Bone marrow (tissue), 2 donors: ENCODE measurements at regions not wholly inside any gene's neighbourhood (a gene's known extent, or its start where the extent isn't known, plus 50 kb on each side); places are given as distances from the start of the nearest gene placed in this dataset.
"Not testable (repeated sequence)": the region's sequence is repeated elsewhere in the genome, so short reads cannot be mapped to it uniquely, and the experiment has no call there.

Source experiments
- DNase-seq, 2 donors: peaks; one replicate each; lab custom pipeline; 2025; lab: John Stamatoyannopoulos, UW

DNA sequence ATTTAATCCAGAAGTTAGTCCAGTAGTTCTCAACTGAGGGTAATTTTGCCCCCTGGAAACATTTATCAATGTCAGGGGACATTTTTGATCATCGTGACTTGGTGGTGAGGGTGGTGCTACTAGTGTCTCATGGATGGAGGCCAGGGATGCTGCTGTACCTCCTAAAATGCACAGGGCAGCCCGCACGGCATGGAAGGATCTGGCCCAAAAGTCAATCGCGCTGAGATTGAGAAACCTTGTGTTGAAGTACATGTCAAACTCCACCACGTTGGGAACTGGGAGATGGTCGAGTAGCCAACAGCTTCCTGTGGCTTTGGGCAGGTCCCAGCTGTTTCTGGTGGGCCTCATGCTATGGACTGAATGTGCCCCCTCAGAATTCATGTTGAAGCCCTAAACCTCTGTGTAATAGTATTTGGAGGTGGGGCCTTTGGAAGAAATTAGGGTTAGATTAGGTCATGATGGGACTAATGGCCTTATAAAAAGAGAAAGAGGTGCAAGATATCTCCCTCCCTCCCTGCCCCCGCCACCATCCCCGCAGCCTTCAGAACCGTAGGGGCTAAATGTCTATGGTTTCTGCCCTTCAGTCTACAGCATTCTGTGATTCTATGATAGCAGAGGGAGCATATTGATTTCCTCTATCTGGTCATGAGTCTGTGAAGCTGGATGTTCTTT, 259.7 kb downstream of the MYCN start:
- DNase-seq = no peak

DNA sequence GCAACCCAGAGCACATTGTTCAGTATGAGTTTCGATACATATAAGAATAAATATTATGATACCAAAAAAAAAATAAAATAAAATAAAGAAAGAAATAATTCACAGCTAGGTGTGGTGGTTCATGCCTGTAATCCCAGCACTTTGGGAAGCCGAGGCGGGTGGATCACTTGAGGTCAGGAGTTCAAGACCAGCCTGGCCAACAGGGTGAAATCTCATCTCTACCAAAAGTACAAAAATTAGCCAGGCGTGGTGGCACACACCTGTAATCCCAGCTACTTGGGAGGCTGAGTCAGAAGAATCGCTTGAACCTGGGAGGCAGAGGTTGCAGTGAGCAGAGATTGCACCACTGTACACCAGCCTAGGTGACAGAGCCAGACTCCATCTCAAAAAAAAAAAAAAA, 258.9 kb downstream of the MYCN start:
- not testable (repeated sequence) for DNase-seq

DNA sequence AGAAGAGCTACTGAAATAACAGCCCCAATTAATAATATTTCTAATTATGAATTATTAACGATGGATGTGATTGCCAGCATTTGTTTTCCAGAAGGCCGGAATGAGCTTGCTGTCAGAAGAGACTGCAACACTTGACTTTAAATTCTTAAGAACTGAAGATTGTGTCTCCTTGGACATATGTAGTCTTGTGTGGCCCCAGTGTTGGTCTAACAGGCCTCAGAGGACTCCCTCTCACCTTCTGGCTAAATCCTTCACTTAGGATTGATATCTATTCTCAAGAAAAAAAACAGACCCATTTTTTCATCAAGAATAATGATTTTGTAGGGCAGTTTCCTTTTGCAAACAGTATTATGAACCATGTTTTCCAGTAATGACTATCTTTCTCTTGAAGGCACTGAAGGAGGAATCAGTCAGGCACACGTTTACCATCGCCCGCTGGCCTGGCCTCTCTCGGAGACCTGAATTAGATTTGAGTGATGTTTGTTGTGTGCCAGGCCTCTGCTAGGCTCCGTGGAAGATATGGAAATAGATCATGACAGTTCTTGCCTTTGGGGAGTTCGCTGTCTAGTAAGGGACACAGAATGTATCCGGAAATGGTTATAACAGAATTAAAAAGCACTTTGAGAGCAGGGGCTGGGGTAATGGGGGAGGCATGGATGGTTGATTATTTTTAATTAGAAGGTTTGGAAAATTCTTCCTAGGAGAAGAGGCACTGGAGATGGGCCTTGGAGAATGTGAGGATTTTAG, 258.0 kb downstream of the MYCN start:
- DNase-seq = no peak

DNA sequence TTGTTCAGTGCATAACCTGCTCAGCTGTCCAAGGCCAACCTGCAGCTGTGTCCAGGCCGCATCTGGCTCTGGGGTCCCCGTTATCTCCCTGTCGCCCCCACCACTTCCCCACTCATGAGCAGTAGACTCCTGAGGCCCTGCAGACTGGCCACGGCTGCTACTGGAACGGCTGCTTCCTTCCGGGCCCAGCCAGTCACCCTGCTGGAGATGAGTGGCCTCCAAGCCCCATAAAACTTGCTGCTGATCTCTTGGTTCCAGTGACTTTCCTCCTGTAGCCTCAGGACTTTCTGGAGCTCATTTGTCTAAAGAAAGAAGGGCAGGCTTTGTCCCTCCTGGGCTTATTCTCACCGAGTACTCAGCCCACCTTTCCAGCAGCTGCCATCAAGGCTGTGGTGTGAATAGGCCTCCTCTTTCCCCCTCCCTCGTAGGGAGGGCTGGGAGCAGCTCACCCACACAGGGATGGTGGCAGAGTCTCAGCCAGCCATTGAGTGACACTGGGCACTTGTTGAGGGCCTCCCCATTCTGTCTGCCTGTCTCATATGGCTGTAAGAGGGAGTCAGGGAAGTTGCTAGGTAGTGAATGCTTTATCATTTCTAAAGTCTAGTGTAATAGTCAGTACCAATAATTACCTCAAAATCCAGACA, 257.3 kb downstream of the MYCN start:
- no peak for DNase-seq

DNA sequence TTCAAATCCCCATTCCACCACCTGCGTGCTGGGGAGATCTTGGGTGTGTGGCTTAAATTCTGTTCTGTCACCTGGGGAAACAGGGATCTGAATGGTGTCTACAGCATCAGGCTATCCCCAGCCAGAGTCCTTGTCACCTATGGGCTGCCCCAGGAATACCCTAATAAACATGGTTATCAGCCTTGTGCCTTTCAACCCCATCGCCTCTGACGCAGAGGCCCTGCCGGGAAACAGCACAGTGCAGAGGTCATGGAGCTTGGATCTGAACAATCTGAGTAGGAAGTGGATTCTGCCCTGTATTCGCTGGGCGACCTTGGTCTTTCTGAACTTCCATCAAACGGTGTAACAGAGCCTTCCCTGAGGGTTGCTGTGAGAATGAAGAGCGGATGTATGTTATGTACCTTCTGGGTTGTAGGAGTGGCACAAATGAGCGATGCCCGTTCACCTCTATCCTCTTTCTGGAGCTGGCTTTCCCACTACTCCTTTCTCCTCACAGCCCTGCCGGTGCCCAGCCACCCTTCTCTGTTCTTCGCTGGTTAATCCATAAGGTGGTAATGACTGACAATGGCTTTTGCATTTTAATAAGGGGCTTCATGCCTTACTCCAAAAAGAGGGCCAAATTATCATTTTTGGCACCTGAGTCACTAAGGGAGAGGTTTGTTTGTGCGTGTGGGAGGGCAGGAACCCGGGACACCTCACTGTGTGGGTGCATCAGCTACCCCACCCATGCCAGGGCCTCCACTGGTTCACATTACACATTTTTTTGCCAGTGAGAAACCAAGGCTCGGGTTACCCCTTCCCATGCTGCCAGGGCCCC, 256.5 kb downstream of the MYCN start:
- DNase-seq = no peak

DNA sequence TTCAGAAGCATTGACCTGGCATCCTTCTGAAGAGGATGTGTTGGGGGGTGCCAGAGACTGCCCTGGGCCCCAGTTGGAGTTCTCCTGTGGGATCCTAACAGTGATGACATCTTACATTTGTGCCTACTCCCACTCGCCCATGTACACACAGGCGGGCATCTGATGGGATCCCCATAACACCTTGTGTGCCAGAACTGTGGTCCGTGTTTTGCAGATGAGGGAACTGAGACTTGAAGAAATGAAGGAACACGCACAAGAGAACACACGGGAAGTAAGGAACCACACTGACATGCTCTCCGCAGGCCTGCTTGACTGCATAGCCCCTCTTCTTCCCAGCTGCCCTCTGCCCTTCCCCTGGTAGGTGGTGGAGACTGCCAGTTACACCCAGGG, 255.3 kb downstream of the MYCN start:
- no peak for DNase-seq

DNA sequence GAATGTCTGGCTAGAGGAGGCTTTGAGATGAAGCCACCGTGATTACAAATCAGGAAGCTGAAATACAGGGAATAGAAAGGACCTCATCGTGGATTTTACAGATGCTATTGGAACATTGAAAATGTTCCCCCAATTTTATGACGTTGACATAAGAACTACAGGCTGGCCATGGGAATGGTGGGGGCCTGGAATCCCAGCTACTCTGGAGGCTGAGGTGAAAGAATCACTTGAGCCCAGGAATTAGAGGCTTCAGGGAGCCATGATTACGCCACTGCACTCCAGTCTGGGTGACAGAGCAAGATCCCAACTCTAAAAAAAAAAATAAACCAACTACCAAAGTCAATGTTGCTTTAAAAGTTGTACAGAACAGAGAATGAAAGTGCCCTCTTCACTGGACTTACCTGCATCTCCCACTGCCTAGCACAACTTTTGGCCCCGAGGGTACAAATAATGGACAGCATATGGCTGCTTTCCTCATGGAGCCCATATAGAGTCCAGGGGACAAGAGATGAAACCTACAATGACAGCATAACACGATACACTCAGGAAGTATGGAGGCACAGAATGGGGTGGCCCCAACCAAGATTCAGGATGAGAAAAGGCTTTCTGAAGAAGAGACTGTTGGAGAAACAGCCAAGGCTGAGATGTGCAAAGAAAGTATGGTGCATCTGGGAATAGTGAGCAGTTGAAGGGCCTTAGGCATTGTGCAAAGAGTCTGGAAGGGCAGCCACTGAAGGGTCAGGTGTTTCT, 254.8 kb downstream of the MYCN start:
- DNase-seq = no peak

DNA sequence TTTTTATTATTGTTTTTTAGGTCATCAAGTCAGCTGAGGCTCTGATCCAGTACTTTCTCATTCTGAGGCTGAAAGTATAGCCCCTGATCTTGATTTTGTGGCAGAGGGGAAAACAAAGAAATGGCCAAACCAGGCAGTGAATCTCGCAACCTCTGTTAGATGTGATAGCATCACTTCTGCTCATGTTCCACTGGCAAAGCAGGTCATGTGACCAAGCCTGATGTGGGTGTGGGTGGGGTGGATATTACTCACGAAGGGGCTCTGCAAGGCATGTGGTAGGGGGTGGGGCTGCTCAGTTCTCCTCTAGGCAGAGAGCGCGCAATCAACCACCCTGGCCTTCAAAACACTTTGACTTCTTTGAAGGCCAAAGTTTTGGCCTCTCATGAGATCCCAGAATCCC, 254.2 kb downstream of the MYCN start:
- DNase-seq = no peak

DNA sequence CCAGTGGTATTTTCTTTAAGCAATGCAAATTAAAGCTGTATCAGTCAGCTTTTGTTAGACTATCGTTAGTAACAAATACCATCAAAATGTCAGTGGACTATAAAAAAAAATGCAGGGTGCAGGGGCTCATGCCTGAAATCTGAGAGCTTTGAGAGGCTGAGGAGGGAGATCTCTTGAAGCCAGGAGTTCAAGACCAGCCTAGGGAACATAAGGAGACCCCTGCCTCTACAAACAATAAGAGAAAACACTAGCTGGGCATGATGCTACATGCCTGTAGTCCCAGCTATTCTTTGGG, 253.7 kb downstream of the MYCN start:
- no peak for DNase-seq

DNA sequence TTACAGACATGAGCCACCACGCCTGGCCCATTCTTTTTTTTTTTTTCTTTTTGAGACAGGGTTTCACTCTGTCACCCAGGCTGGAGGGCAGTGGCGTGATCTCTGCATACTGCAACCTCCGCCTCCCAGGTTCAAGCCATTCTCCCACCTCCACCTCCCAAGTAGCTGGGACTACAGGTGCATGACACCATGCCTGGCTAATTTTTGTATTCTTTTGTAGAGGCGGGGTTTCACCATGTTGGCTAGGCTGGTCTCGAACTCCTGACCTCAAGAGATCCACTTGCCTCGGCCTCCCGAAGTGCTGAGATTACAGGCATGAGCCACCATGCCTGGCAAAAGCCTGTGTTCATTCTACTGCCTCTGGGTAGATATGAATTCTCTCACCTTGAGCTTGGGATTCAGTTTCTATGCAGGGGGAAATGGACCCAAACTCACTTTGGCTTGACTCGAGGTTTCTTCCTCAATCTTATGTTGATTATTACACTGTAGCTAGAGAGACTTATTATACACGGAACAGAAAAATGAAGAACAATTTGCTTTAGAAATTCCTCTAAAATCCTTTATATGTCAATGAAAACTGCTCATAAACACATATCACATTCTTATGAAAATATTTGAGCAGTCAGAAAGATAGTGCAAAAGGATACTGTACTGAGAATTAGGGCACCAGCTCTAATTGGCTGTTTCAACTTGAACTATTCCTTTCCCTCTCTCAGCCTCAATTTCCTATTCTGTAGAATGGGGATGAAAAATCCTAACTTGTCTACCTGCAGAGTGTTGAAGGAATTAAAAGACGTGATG, 252.3 kb downstream of the MYCN start:
- DNase-seq = no peak

DNA sequence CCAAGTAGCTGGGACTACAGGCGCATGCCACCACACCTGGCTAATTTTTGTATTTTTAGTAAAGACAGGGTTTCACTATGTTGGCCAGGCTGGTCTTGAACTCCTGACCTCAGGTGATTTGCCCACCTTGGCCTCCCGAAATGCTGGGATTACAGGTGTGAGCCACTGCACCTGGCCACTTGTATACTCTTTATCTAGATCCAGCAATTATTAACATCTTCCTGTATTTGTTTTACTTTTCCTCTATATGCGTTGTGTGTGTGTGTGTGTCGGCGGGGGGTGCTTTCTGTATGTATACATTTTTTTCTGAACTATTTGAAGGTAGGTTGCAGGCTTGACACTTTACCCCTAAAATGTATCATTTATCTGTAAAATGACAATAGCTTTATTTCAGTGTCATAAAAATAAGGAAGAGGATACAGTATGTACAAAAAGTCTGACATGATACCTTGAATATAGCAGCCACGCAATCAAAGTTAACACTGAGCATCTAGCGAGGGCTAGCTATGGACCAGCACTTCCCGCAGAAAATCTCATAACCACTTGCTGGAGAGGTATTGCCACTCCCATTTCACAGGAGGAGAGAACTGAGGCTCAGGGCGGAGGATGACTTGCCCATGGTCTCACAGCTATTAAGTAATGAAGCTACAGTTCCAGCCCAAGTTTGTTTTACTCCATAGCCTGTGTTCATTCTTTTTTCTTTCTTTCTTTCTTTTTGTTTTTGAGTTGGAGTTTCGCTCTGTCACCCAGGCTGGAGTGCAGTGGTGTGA, 251.3 kb downstream of the MYCN start:
- no peak for DNase-seq

DNA sequence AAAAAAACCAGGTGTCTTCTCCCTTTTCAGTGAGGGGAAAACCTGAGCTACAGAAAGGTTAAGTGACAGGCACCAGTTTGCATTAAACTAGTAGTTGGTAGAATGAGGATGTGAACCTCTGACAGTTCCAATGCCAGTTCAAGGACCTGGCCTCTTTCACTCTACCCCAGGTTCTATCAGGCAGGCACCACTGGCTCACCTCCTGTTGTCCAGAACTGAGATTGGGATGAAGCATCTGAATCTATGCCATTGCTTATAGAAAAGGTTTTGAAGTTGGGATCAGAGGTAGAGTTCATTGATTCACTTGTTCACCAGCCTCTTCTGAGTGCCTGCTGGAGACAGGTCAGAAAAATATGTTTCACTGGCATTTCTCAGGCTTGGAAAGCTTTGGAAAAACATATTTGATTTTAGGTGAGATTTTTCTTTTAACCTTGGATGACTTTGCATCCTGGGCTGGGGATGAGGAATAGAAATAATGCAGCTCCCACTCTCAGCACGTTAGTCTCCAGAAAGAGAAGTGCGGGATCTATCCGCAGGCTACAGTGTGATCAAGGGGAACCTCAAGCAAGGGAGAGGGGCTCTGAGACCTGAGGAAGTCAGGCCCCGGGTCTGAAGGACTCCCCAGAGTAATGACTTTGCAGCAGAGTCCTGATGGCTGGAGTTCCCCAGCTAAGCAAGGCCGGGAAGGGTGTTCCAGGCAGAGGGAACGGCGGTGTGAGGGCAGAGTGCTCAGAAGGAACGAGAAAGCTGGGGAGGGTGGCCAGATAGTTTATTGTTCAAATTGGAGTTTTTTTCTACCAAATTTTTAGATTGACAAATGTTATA, 250.3 kb downstream of the MYCN start:
- DNase-seq = no peak

DNA sequence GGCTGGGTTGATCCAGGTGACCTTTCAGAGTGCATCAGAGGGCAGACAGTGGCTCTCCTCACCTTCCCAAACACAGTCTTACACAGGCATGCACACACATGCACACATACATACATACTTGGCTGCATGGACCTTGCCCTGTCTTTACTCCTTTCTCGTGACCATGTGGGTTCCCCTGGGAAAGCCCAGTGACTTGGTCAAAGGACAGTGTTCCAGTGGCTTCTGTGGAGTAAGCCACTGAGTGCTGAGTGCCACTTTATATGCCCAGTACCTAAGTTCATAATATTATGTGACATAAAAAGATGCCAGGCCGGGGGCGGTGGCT, 249.4 kb downstream of the MYCN start:
- DNase-seq = no peak

DNA sequence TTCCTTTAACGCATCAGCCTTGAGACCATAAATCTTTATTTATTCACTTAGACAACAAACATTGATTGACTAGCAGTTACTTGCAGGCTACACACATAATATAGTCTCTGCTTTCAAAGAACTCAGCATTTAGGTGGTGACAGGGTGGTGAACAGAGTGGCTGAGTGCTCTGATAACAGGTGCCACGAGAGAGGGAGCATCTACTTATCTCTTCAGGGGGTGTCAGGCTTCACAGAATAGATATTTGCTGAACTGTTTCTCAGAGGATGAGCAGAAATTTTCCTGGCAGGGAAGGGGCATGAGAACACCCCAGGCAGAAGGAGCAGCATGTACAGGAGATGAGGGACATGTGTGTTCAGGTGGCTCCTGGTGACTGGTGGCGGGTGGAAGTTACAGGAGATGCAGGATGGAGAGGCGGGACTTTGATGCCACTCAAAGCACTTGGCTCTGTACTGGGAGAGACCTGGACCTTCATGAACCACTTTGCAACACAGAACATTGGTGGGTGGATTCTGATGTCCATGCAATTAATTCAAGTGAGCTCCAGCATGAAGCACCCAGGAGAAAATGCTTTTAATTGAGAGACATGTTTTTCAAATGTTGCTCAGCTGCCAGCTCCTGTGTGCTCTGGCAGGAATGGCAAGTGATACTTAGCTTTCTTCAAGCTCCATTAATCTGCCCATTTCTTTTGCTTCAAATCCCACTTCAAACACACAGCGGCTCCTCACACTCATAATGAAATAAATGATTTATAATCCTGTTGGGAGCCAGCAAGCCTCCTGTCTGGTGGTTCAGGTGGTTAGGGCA, 248.9 kb downstream of the MYCN start:
- DNase-seq = no peak

DNA sequence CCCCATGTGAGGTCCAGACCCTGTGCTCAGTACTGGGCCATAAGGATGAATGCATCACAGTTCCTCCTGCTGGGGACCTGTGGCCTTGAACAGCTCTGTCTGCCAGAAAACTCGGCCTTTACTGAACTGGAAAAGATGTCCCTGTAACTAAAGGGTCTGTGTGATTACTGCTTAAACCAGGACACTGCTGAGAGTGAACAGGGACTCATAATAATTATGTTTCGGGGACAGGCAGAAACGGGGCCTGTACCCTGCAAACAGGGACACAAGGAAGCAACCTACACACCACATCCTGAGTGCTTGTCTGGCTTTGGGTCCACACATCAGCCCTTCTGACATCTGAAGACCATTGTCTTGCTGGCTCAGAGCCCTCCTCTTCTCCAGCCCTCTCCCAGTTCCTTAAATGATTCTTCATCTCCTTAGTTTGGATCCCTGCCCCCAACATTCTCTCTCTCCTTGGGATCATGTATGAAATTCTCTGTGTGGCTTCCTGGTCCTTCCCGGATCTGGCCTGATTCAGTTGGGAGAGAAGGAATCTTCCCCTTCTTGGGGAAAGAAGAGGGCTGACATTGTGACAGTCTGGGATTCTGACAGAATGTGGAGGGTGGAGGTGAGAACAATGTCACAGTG, 248.0 kb downstream of the MYCN start:
- DNase-seq = no peak

DNA sequence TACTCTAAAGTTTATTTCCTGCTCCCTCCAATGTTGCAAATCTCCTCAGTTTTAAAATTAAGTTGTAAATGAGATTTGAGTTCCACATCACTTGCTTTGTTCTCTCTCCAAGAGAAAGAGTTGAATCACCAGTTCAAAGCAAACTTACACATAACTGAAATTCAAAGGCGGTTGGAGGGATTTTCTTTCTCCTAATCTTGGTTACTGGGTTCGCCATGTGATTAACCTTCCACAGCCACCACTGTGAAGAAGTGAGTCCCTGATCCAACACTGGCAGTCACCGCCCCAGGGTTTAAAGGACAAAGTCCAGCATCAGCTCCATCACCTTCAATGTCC, 247.1 kb downstream of the MYCN start:
- DNase-seq = no peak

DNA sequence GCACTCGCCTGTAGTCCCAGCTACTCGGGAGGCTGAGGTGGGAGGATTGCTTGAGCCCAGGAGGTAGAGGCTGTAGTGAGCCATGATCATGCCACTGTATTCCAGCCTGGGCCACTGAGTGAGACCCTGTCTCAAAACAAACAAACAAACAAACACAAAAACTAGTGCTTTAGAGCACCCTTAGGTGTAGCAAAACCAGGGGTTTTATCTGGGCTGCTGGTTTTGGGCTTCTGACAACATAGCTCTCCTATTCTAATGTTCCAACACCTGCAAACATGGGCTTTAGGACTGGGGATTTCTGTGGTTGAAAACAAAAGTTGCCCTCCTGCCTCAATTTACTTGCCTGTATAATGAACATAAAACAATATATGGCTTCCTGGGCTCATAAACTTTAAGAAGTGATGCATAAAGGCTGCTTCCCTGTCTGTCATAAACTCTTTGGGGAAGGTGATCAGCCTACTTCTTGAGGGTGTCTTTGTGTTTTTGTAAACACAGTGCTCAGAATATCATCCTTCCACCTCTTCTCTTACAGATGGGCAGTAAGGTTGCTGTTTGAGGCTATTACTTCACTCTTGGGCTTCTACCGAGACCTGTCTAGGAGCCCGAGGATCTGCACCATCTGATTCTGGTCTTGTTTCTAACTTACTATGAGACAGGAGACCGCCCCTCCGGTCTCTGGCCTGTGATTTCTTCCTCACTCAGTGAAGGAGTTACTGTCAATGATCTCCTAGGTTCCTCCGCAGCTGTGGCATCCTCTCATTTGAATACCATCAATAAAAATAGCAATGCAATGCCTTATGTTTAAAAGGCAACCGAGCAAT, 246.5 kb downstream of the MYCN start:
- DNase-seq = no peak
